B cell (primary cell): ENCODE measurements at regions not wholly inside any gene's neighbourhood (a gene's known extent, or its start where the extent isn't known, plus 50 kb on each side); places are given as distances from the start of the nearest gene placed in this dataset.

Experiments used
- CTCF ChIP-seq: fragments of 200-600 bp; IDR thresholded peaks from one replicate; pipeline ENCODE4 v1.8.0; 2022; ENCODE audit warnings: antibody characterized with exemption, mild to moderate bottlenecking
- EZH2 ChIP-seq: IDR thresholded peaks from 2 replicates; pipeline ENCODE4 v1.6.1; 2012; ENCODE audit warnings: borderline replicate concordance, low read depth, mild to moderate bottlenecking, moderate library complexity, low read length; ENCODE audit not compliant: insufficient read depth, poor library complexity, severe bottlenecking

DNA sequence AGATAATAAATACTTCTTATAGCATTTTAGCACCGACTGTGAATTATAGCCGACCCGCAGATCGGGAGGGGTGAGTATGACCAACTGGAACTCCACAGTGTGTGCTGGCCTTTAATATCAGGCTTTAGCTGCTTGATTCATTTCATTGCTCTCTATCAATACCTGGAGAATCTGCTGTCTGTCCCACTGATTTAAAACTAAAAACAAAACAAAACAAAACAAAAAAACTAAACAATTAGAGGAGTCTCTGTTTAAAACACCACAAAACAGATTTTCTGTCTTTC, 216.8 kb downstream of the FAT3 start:
- TF ChIP-seq CTCF (no peak), EZH2 (no peak)
